Mammary epithelial cell (primary cell): ENCODE measurements at regions not wholly inside any gene's neighbourhood (a gene's known extent, or its start where the extent isn't known, plus 50 kb on each side); places are given as distances from the start of the nearest gene placed in this dataset.

Experiments
- CTCF ChIP-seq, 2 donors: IDR thresholded peaks in 1 of 2; conservative IDR thresholded peaks in 1 of 2; 2 replicates each; pipeline ENCODE4 v1.5.1; 2011 to 2012; ENCODE audit warnings: inconsistent platforms in 2 of 2, low read length in 2 of 2, mild to moderate bottlenecking in 2 of 2, control low read depth in 1 of 2, low read depth in 1 of 2; ENCODE audit not compliant: insufficient read depth in 1 of 2; ENCODE audit errors: extremely low read depth in 1 of 2
- EZH2 ChIP-seq: IDR thresholded peaks from 2 replicates; pipeline ENCODE4 v1.6.1; 2012; ENCODE audit warnings: low read length, inconsistent platforms, borderline replicate concordance

- TF ChIP-seq CTCF (conservative IDR thresholded peaks at IDR 0.05 in 1 of 2, IDR thresholded peaks at IDR 0.05 in 1 of 2; ENCODE audit: extremely low read depth in 1 of 2, insufficient read depth in 1 of 2, low read depth in 1 of 2, low read length in 2 of 2) (no peak), EZH2 (no peak)
Observed at GRCh38 chr13:68358294-68358705, 1128.2 kb upstream of the PCDH9 start.
